ENCODE measurements at regions not wholly inside any gene's neighbourhood (a gene's known extent, or its start where the extent isn't known, plus 50 kb on each side); places are given as distances from the start of the nearest gene placed in this dataset.
"Not testable (repeated sequence)": the region's sequence is repeated elsewhere in the genome, so short reads cannot be mapped to it uniquely, and the experiment has no call there.

DNA sequence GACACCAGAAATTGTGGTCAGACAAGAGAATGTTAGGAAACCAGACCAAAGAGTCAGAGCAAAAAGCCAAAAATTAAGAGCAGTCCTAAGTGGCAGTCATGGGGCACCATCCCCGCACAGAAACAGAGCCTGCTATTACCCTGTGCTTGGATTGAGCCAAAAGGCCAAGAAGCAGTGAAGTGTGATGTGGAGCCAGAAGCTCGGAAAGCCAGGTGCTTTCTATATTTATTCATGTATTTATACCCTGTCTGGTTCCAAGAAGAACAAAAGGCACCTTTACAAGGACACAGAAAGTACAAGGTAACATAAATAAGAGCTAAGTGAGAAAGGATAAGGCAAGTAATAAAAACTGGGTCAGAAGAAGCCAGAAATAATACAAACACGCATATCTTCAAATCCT, 336.2 kb upstream of the CNR1 start:
- H3K36me3 Mint-ChIP-seq (ENCODE audit: low read depth, unreplicated experiment): no peaks in the 10 kb centered on the region
- H3K4me3 Mint-ChIP-seq (ENCODE audit: unreplicated experiment): no peak overlapping the region
- no peaks in the 10 kb centered on the region for H3K9me3 Mint-ChIP-seq (ENCODE audit: unreplicated experiment)
- H3K4me1 Mint-ChIP-seq (ENCODE audit: unreplicated experiment): no peaks in the 10 kb centered on the region
- TF ChIP-seq CTCF (IDR thresholded peaks at IDR 0.05; ENCODE audit: unreplicated experiment): no peak
- no peaks in the 10 kb centered on the region for H3K27me3 Mint-ChIP-seq (ENCODE audit: unreplicated experiment)
- no peak overlapping the region for H3K27ac Mint-ChIP-seq (ENCODE audit: unreplicated experiment)
- DNase-seq (ENCODE audit: low spot score): no peak

DNA sequence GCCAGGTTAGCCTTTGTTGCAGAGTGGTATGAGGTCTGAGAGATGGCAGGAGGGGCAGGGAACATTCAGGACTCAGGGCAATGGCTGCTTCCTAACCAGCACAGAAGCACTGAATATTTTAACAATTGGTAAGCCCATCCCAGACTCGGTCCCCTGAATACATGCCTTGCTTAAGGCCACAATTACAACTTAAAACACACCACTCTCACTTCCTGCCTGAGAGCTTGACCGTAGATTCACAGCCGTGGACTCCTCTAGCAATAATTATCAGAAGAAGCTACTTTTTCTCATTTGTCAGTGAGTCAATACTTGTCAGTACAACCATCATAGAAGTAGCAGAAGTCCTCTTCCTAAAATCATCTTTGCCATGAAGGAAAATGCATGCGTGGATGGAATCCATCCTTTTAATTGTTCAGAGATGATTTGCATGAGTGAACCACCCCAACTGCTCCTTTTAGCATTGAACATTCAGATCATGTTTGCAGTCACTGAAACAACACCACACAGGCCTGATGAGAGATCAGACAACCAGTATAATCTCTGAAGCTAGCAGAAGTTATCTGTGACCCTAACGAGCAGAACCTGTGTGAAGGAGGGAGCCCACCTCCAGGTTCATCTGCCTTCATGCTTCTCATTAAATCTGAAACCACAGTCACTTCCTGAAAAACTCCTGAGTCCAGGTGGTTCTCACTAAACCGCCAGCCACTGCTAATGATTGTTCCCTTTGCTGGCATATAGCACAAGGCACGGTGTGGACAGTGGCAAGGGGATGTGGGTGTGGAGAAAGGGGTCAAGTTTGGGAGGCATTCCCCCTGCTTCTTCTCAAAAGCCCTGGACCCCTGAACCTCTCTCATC, 333.9 kb upstream of the CNR1 start:
- no peak overlapping the region for H3K27ac Mint-ChIP-seq (ENCODE audit: unreplicated experiment)
- H3K36me3 Mint-ChIP-seq (ENCODE audit: low read depth, unreplicated experiment): no peaks in the 10 kb centered on the region
- TF ChIP-seq CTCF (IDR thresholded peaks at IDR 0.05; ENCODE audit: unreplicated experiment): no peak
- H3K4me1 Mint-ChIP-seq (ENCODE audit: unreplicated experiment): no peaks in the 10 kb centered on the region
- DNase-seq (ENCODE audit: low spot score): no peak
- H3K27me3 Mint-ChIP-seq (ENCODE audit: unreplicated experiment): peaks cover 1% of the 10 kb centered on the region
- H3K4me3 Mint-ChIP-seq (ENCODE audit: unreplicated experiment): no peak overlapping the region
- no peaks in the 10 kb centered on the region for H3K9me3 Mint-ChIP-seq (ENCODE audit: unreplicated experiment)

DNA sequence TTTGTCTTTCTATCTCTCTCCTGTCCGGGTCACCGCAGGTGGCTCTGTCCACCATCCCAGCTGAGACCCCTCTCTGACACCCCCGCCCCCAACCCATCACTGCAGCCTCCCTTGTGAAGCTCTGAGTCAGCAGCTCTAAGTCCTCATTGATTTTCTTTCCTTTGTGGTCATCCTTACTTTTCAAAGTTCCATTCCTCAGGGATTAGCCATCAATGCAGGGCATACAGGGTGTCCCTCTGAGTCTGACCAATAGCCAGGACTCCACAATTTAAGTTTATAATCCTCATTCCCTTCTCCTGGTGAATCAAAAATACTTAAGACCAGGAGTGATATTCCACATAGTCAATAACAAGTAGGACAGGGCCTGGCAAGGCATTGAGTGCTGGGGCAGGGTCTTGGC, 333.3 kb upstream of the CNR1 start:
- DNase-seq (ENCODE audit: low spot score): no peak
- H3K27me3 Mint-ChIP-seq (ENCODE audit: unreplicated experiment): peaks cover 1% of the 10 kb centered on the region
- no peak for TF ChIP-seq CTCF (IDR thresholded peaks at IDR 0.05; ENCODE audit: unreplicated experiment)
- H3K4me3 Mint-ChIP-seq (ENCODE audit: unreplicated experiment): no peak overlapping the region
- no peaks in the 10 kb centered on the region for H3K36me3 Mint-ChIP-seq (ENCODE audit: low read depth, unreplicated experiment)
- no peaks in the 10 kb centered on the region for H3K9me3 Mint-ChIP-seq (ENCODE audit: unreplicated experiment)
- H3K4me1 Mint-ChIP-seq (ENCODE audit: unreplicated experiment): peaks cover 2% of the 10 kb centered on the region
- no peak overlapping the region for H3K27ac Mint-ChIP-seq (ENCODE audit: unreplicated experiment)

DNA sequence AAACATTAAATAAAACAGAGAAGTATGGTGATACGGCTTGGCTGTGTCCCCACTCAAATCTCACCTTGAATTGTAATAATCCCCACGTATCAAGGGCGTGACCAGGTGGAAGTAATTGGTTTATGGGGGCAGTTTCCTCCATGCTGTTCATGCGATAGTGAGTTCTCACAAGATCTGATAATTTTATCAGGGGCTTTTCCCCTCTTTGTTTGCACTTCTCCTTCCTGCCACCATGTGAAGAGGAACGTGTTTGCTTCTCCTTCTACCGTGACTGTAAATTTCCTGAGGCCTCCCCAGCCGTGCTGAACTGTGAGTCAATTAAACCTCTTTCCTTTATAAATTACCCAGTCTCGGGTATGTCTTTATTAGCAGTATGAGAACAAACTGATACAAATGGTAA, 331.3 kb upstream of the CNR1 start:
- not testable (repeated sequence) for H3K27me3 Mint-ChIP-seq (ENCODE audit: unreplicated experiment); H3K4me3 Mint-ChIP-seq (ENCODE audit: unreplicated experiment); H3K9me3 Mint-ChIP-seq (ENCODE audit: unreplicated experiment); H3K4me1 Mint-ChIP-seq (ENCODE audit: unreplicated experiment); H3K27ac Mint-ChIP-seq (ENCODE audit: unreplicated experiment); DNase-seq (ENCODE audit: low spot score); H3K36me3 Mint-ChIP-seq (ENCODE audit: low read depth, unreplicated experiment)

- no peak for TF ChIP-seq CTCF (IDR thresholded peaks at IDR 0.05; ENCODE audit: unreplicated experiment)
- Mint-ChIP-seq H3K27me3 (ENCODE audit: unreplicated experiment) (peaks cover 1% of the 10 kb centered on the region), H3K27ac (ENCODE audit: unreplicated experiment) (no peak overlapping the region), H3K36me3 (ENCODE audit: low read depth, unreplicated experiment) (no peaks in the 10 kb centered on the region), H3K4me3 (ENCODE audit: unreplicated experiment) (no peak overlapping the region), H3K9me3 (ENCODE audit: unreplicated experiment) (no peaks in the 10 kb centered on the region), H3K4me1 (ENCODE audit: unreplicated experiment) (peaks cover 5% of the 10 kb centered on the region)
- no peak for DNase-seq (ENCODE audit: low spot score)
Measured at GRCh38 chr6:88494401-88495140, 328.4 kb upstream of the CNR1 start.

Measured in endothelial cell (in vitro differentiated cells).